HEK293 (cell line): ENCODE measurements at regions not wholly inside any gene's neighbourhood (a gene's known extent, or its start where the extent isn't known, plus 50 kb on each side); places are given as distances from the start of the nearest gene placed in this dataset.

Source experiments
- GLIS1 ChIP-seq: fragments of 450-650 bp; formaldehyde crosslinking; IDR thresholded peaks from 2 replicates; pipeline ENCODE4 v1.5.1; 2016; ENCODE audit warnings: missing biosample characterization, missing genetic modification characterization
- IKZF3 ChIP-seq: fragments of 450-650 bp; IDR thresholded peaks from 2 replicates; pipeline ENCODE4 v1.5.0; 2018; ENCODE audit warnings: missing biosample characterization, mild to moderate bottlenecking, missing genetic modification characterization, moderate library complexity
- KLF16 ChIP-seq: fragments of 450-650 bp; formaldehyde crosslinking; IDR thresholded peaks from 2 replicates; pipeline ENCODE4 v1.5.1; 2017; ENCODE audit warnings: missing biosample characterization, missing genetic modification characterization
- KLF9 ChIP-seq: fragments of 450-650 bp; formaldehyde crosslinking; IDR thresholded peaks from 2 replicates; pipeline ENCODE4 v1.5.1; 2016; ENCODE audit warnings: missing biosample characterization, missing genetic modification characterization, low read depth
- MYNN ChIP-seq: fragments of 450-650 bp; formaldehyde crosslinking; IDR thresholded peaks from 2 replicates; pipeline ENCODE4 v1.5.1; 2016; ENCODE audit warnings: missing biosample characterization, missing genetic modification characterization, borderline replicate concordance
- MZF1 ChIP-seq: fragments of 450-650 bp; formaldehyde crosslinking; IDR thresholded peaks from 2 replicates; pipeline ENCODE4 v1.5.1; 2017; ENCODE audit warnings: missing biosample characterization, missing genetic modification characterization, borderline replicate concordance
- SCRT1 ChIP-seq: fragments of 450-650 bp; formaldehyde crosslinking; IDR thresholded peaks from 2 replicates; pipeline ENCODE4 v1.5.1; 2016; ENCODE audit warnings: missing biosample characterization, missing genetic modification characterization, borderline replicate concordance
- SCRT2 ChIP-seq: fragments of 450-650 bp; formaldehyde crosslinking; IDR thresholded peaks from 2 replicates; pipeline ENCODE4 v1.5.1; 2016; ENCODE audit warnings: missing biosample characterization, missing genetic modification characterization
- TCF7L2 ChIP-seq: IDR thresholded peaks from 2 replicates; pipeline ENCODE4 v1.6.1; 2011; ENCODE audit warnings: low read depth, mild to moderate bottlenecking, inconsistent platforms, low read length, moderate library complexity, borderline replicate concordance
- ZBTB17 ChIP-seq: fragments of 450-650 bp; formaldehyde crosslinking; IDR thresholded peaks from 2 replicates; pipeline ENCODE4 v1.5.1; 2016; ENCODE audit warnings: missing biosample characterization, missing genetic modification characterization
- ZBTB8A ChIP-seq: fragments of 450-650 bp; formaldehyde crosslinking; IDR thresholded peaks from 2 replicates; pipeline ENCODE4 v1.5.1; 2016; ENCODE audit warnings: missing biosample characterization, missing genetic modification characterization
- ZNF10 ChIP-seq: fragments of 450-650 bp; formaldehyde crosslinking; IDR thresholded peaks from 2 replicates; pipeline ENCODE4 v1.5.1; 2017; ENCODE audit warnings: missing biosample characterization, missing genetic modification characterization
- ZNF174 ChIP-seq: fragments of 450-650 bp; formaldehyde crosslinking; IDR thresholded peaks from 2 replicates; pipeline ENCODE4 v1.5.0; 2017; ENCODE audit warnings: missing biosample characterization, mild to moderate bottlenecking, missing genetic modification characterization
- ZNF239 ChIP-seq: fragments of 450-650 bp; formaldehyde crosslinking; IDR thresholded peaks from 2 replicates; pipeline ENCODE4 v1.5.1; 2016; ENCODE audit warnings: missing biosample characterization, missing genetic modification characterization
- ZNF266 ChIP-seq: fragments of 450-650 bp; formaldehyde crosslinking; IDR thresholded peaks from 2 replicates; pipeline ENCODE4 v1.5.1; 2016; ENCODE audit warnings: missing biosample characterization, missing genetic modification characterization, low read depth
- ZNF391 ChIP-seq: fragments of 450-650 bp; formaldehyde crosslinking; IDR thresholded peaks from 2 replicates; pipeline ENCODE4 v1.5.1; 2016; ENCODE audit warnings: low read depth, missing biosample characterization, missing genetic modification characterization, borderline replicate concordance
- ZNF513 ChIP-seq: fragments of 450-650 bp; IDR thresholded peaks from 2 replicates; pipeline ENCODE4 v1.5.1; 2018; ENCODE audit warnings: missing biosample characterization, missing genetic modification characterization
- ZNF596 ChIP-seq: fragments of 450-650 bp; IDR thresholded peaks from 2 replicates; pipeline ENCODE4 v1.5.0; 2018; ENCODE audit warnings: missing biosample characterization, mild to moderate bottlenecking, missing genetic modification characterization, moderate library complexity
- ZNF626 ChIP-seq: fragments of 450-650 bp; sonication (Bioruptor Pico); formaldehyde crosslinking; IDR thresholded peaks from 2 replicates; pipeline ENCODE4 v1.5.1; 2018; ENCODE audit warnings: missing biosample characterization, missing genetic modification characterization, inconsistent platforms
- ZNF658 ChIP-seq: fragments of 450-650 bp; formaldehyde crosslinking; IDR thresholded peaks from 2 replicates; pipeline ENCODE4; 2016; ENCODE audit warnings: missing biosample characterization, missing genetic modification characterization
- ZNF76 ChIP-seq: fragments of 450-650 bp; formaldehyde crosslinking; IDR thresholded peaks from 2 replicates; pipeline ENCODE4; 2016; ENCODE audit warnings: low read depth, missing biosample characterization, missing genetic modification characterization, borderline replicate concordance
- ZNF830 ChIP-seq: fragments of 450-650 bp; IDR thresholded peaks from 2 replicates; pipeline ENCODE4 v1.5.0; 2018; ENCODE audit warnings: missing biosample characterization, missing genetic modification characterization, low read depth, mild to moderate bottlenecking, moderate library complexity
- ZSCAN18 ChIP-seq: fragments of 450-650 bp; formaldehyde crosslinking; IDR thresholded peaks from 2 replicates; pipeline ENCODE4 v1.5.1; 2016; ENCODE audit warnings: missing biosample characterization, missing genetic modification characterization
- ZSCAN5A ChIP-seq: fragments of 450-650 bp; formaldehyde crosslinking; IDR thresholded peaks from 2 replicates; pipeline ENCODE4 v1.5.1; 2016; ENCODE audit warnings: missing biosample characterization, missing genetic modification characterization
- TF ChIP-seq, protein P1 (sequence below): fragments of 450-650 bp; formaldehyde crosslinking; IDR thresholded peaks from 2 replicates; pipeline ENCODE4 v1.5.0; 2017; ENCODE audit warnings: missing biosample characterization, missing genetic modification characterization, borderline replicate concordance
- TF ChIP-seq, protein P2 (sequence below): sonication (generic); formaldehyde crosslinking; IDR thresholded peaks from 2 replicates; pipeline ENCODE4 v1.8.1; 2022; ENCODE audit warnings: mild to moderate bottlenecking, moderate library complexity, missing genetic modification reagents
- TF ChIP-seq, protein P3 (sequence below): fragments of 450-650 bp; formaldehyde crosslinking; IDR thresholded peaks from 2 replicates; pipeline ENCODE4 v1.5.1; 2016; ENCODE audit warnings: missing biosample characterization, missing genetic modification characterization
- TF ChIP-seq, protein P4 (sequence below): fragments of 450-650 bp; formaldehyde crosslinking; IDR thresholded peaks from 2 replicates; pipeline ENCODE4 v1.5.1; 2017; ENCODE audit warnings: missing biosample characterization, missing genetic modification characterization

DNA sequence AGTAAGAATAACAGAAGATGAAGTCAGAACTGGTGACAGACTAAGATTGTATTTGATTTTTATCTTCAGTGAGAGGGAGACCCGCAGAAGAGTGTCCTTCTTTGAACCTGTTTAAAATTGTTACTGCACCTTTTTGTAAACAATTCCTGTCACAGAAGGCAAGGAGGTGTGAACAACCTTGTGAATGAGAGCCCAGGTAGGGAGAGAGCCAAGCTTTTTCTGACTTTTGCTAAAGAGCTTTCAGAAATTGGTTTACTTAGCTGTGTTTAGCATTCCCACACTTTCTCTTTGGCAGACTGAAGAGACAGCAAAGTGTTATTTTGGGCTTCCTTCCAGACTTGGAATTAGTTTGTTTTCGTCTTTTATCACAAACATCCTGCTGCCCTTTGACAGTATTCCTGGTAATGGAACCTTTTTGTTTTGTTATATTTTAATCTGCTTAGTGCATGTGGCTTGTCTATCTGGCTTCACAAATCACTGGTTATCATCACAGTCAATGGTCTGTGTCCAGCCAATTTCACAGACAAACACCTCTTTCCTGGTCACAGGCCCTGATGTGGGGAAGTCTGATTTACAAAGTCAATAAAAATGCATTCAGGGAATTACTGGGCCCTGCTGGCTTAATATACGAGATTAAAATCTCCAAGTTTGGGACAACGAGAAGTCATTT is 85.7 kb upstream of the HS3ST2 start (continued):
- TF ChIP-seq MYNN (tag by site-specific recombination) (no peak), KLF16 (peak; percentile 50; the same call in 1 of the 2 replicates), ZNF626 (no peak), SCRT1 (peak; percentile 68; the same call in 1 of the 2 replicates), TCF7L2 (peak; percentile 90), ZSCAN5A (tag by site-specific recombination) (no peak), ZNF391 (tag by site-specific recombination) (peak; percentile 75), ZNF174 (tag by site-specific recombination) (peak; percentile 87; the same call in 1 of the 2 replicates), ZNF596 (peak; percentile 51; the same call in 1 of the 2 replicates), ZNF10 (peak; percentile 42; the same call in 1 of the 2 replicates), ZBTB17 (tag by site-specific recombination) (peak; percentile 86), ZNF266 (tag by site-specific recombination) (peak; percentile 99), GLIS1 (tag by site-specific recombination) (peak; percentile 57), IKZF3 (tag by site-specific recombination) (peak; percentile 54), KLF9 (tag by site-specific recombination) (peak; percentile 25; the same call in 1 of the 2 replicates), ZNF76 (peak; percentile 65; the same call in 1 of the 2 replicates), ZNF239 (tag by site-specific recombination) (0 out of 2 replicates have a peak, but pooled peaks have one; percentile 75), SCRT2 (tag by site-specific recombination) (0 out of 2 replicates have a peak, but pooled peaks have one; percentile 11), ZNF830 (tag by site-specific recombination) (no peak), MZF1 (tag by site-specific recombination) (peak; percentile 50; the same call in 1 of the 2 replicates), ZNF658 (no peak), ZSCAN18 (tag by site-specific recombination) (peak; percentile 73; the same call in 1 of the 2 replicates), ZBTB8A (tag by site-specific recombination) (peak; percentile 67), ZNF513 (tag by site-specific recombination) (peak; percentile 13; the same call in 1 of the 2 replicates)
- TF ChIP-seq, protein P1, sequence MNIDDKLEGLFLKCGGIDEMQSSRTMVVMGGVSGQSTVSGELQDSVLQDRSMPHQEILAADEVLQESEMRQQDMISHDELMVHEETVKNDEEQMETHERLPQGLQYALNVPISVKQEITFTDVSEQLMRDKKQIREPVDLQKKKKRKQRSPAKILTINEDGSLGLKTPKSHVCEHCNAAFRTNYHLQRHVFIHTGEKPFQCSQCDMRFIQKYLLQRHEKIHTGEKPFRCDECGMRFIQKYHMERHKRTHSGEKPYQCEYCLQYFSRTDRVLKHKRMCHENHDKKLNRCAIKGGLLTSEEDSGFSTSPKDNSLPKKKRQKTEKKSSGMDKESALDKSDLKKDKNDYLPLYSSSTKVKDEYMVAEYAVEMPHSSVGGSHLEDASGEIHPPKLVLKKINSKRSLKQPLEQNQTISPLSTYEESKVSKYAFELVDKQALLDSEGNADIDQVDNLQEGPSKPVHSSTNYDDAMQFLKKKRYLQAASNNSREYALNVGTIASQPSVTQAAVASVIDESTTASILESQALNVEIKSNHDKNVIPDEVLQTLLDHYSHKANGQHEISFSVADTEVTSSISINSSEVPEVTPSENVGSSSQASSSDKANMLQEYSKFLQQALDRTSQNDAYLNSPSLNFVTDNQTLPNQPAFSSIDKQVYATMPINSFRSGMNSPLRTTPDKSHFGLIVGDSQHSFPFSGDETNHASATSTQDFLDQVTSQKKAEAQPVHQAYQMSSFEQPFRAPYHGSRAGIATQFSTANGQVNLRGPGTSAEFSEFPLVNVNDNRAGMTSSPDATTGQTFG, result peak; percentile 67; the same call in 1 of the 2 replicates
- TF ChIP-seq, protein P2, sequence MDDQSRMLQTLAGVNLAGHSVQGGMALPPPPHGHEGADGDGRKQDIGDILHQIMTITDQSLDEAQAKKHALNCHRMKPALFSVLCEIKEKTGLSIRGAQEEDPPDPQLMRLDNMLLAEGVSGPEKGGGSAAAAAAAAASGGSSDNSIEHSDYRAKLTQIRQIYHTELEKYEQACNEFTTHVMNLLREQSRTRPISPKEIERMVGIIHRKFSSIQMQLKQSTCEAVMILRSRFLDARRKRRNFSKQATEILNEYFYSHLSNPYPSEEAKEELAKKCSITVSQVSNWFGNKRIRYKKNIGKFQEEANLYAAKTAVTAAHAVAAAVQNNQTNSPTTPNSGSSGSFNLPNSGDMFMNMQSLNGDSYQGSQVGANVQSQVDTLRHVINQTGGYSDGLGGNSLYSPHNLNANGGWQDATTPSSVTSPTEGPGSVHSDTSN, result no peak
- TF ChIP-seq, protein P3, sequence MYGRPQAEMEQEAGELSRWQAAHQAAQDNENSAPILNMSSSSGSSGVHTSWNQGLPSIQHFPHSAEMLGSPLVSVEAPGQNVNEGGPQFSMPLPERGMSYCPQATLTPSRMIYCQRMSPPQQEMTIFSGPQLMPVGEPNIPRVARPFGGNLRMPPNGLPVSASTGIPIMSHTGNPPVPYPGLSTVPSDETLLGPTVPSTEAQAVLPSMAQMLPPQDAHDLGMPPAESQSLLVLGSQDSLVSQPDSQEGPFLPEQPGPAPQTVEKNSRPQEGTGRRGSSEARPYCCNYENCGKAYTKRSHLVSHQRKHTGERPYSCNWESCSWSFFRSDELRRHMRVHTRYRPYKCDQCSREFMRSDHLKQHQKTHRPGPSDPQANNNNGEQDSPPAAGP (tag by site-specific recombination), result peak; percentile 31; the same call in 1 of the 2 replicates
- TF ChIP-seq, protein P4, sequence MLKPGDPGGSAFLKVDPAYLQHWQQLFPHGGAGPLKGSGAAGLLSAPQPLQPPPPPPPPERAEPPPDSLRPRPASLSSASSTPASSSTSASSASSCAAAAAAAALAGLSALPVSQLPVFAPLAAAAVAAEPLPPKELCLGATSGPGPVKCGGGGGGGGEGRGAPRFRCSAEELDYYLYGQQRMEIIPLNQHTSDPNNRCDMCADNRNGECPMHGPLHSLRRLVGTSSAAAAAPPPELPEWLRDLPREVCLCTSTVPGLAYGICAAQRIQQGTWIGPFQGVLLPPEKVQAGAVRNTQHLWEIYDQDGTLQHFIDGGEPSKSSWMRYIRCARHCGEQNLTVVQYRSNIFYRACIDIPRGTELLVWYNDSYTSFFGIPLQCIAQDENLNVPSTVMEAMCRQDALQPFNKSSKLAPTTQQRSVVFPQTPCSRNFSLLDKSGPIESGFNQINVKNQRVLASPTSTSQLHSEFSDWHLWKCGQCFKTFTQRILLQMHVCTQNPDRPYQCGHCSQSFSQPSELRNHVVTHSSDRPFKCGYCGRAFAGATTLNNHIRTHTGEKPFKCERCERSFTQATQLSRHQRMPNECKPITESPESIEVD (tag by site-specific recombination), result peak; percentile 98
